K562 (cell line): ENCODE measurements at regions not wholly inside any gene's neighbourhood (a gene's known extent, or its start where the extent isn't known, plus 50 kb on each side); places are given as distances from the start of the nearest gene placed in this dataset.

ENCODE experiments used
- ATAC-seq: fragments of 200-7000 bp; cut with Tn5 transposase; 3 replicates; pipeline ENCODE4 v1.9.1; 2020; ENCODE audit warnings: moderate library complexity
- BruUV-seq: library from RNA; stranded (reverse); fragments of 400-500 nt; replicated peaks from 2 replicates; lab custom pipeline; 2021; lab: Mats Ljungman, UMichigan
- CTCF ChIA-PET: fragments of 300-600 bp; formaldehyde crosslinking; extraction: SDS; loops from one replicate; lab custom pipeline; 2021; ENCODE audit warnings: low intra/inter-chr PET ratio; lab: Yijun Ruan, JAX
- POLR2A ChIA-PET: fragments of 300-600, 350-650 bp; sonication (Branson Sonifier 250); formaldehyde crosslinking; extraction: SDS; loops from one replicate; lab custom pipeline; 2021; ENCODE audit warnings: antibody characterized with exemption, inconsistent platforms; lab: Yijun Ruan, JAX
- DNase-seq, 4 experiments: peaks; one replicate each; pipeline versions ENCODE4 v3.0.0 to v3.0.0-alpha.2; 2011 to 2018; ENCODE audit warnings: low spot score in 3 of 4, mixed read lengths in 3 of 4; ENCODE audit errors: extremely low read depth in 1 of 4
- FAIRE-seq: peaks from 2 replicates; lab custom pipeline; 2011; peaks lifted over from hg19 to GRCh38; lab: Jason Lieb, UNC
- H2AFZ ChIP-seq: 2 replicates; pipeline ENCODE4 v1.6.0; 2011; ENCODE audit warnings: low read depth, low read length, control low read depth, inconsistent platforms
- H3K27ac ChIP-seq: fragments of 200-600 bp; 3 replicates; pipeline ENCODE4 v1.8.0; 2011; ENCODE audit warnings: low read depth, mild to moderate bottlenecking, control low read depth, inconsistent platforms, low read length, moderate library complexity, mixed read lengths; ENCODE audit errors: extremely low read depth
- H3K27me3 ChIP-seq, 2 experiments: fragments of 300-600 bp in 1 of 2; 2 replicates in 1 of 2; 3 replicates in 1 of 2; pipeline versions ENCODE4 v1.6.0 to v1.8.0; 2011; ENCODE audit warnings: inconsistent platforms in 2 of 2, low read length in 2 of 2, mild to moderate bottlenecking in 1 of 2, mixed read lengths in 1 of 2, moderate library complexity in 1 of 2; ENCODE audit not compliant: control insufficient read depth in 2 of 2, insufficient read depth in 2 of 2
- H3K36me3 ChIP-seq: fragments of 300-600 bp; 3 replicates; pipeline ENCODE4 v1.8.0; 2011; ENCODE audit warnings: mild to moderate bottlenecking, low read length, inconsistent platforms; ENCODE audit not compliant: control insufficient read depth, insufficient read depth
- H3K4me1 ChIP-seq, 2 experiments: fragments of 200-600 bp in 1 of 2; replicated peaks in 1 of 2; 2 replicates in 1 of 2; 3 replicates in 1 of 2; pipeline versions ENCODE4 v1.5.1 to v1.8.0; 2011; ENCODE audit warnings: inconsistent platforms in 2 of 2, low read length in 2 of 2, mild to moderate bottlenecking in 1 of 2, mixed read lengths in 1 of 2, moderate library complexity in 1 of 2; ENCODE audit not compliant: control insufficient read depth in 2 of 2, insufficient read depth in 2 of 2
- H3K4me2 ChIP-seq: 2 replicates; pipeline ENCODE4 v1.6.1; 2011; ENCODE audit warnings: low read length, control low read depth, inconsistent platforms, mixed read lengths; ENCODE audit not compliant: insufficient read depth
- H3K4me3 ChIP-seq: fragments of 200-600 bp; sonication (generic), shearing (Covaris generic); 2 replicates; pipeline ENCODE4 v1.5.1; 2016; ENCODE audit warnings: control low read depth, inconsistent platforms
- H3K79me2 ChIP-seq: fragments of 200-600 bp; 3 replicates; pipeline ENCODE4 v1.8.0; 2011; ENCODE audit warnings: low read length, inconsistent platforms; ENCODE audit not compliant: control insufficient read depth, insufficient read depth
- H3K9ac ChIP-seq, 2 experiments: 2 replicates each; pipeline versions ENCODE4 v1.6.0 to v1.6.1; 2011; ENCODE audit warnings: low read depth in 2 of 2, low read length in 2 of 2, control low read depth in 1 of 2, inconsistent platforms in 1 of 2, mild to moderate bottlenecking in 1 of 2, mixed read lengths in 1 of 2; ENCODE audit not compliant: insufficient read depth in 1 of 2
- H3K9me1 ChIP-seq: one replicate; pipeline ENCODE4 v1.6.0; 2011; ENCODE audit warnings: inconsistent platforms, mild to moderate bottlenecking, low read length, moderate library complexity; ENCODE audit not compliant: control insufficient read depth, insufficient read depth
- H3K9me3 ChIP-seq: replicated peaks from 2 replicates; pipeline ENCODE4 v1.5.1; 2011; ENCODE audit warnings: low read depth, low read length, inconsistent platforms; ENCODE audit not compliant: control insufficient read depth, insufficient read depth
- H4K20me1 ChIP-seq: replicated peaks from 2 replicates; pipeline ENCODE4 v1.6.1; 2011; ENCODE audit warnings: low read length, inconsistent platforms, mixed read lengths; ENCODE audit not compliant: control insufficient read depth, insufficient read depth
- CTCF ChIP-seq, 3 experiments: IDR thresholded peaks in 2 of 3; conservative IDR thresholded peaks in 1 of 3; 2 replicates each; pipeline ENCODE4 v1.5.1; 2011 to 2012; ENCODE audit warnings: low read length in 3 of 3, mild to moderate bottlenecking in 3 of 3, control low read depth in 2 of 3, improper control_type of control experiment in 1 of 3, inconsistent platforms in 1 of 3, low read depth in 1 of 3, mixed read lengths in 1 of 3, moderate library complexity in 1 of 3; ENCODE audit not compliant: insufficient read depth in 2 of 3
- HMGN3 ChIP-seq: IDR thresholded peaks from 2 replicates; pipeline ENCODE4 v1.6.1; 2011; ENCODE audit warnings: borderline replicate concordance, low read depth, mild to moderate bottlenecking, mixed read lengths, low read length; ENCODE audit not compliant: insufficient read length; ENCODE audit errors: extremely low read depth
- WGBS: fragments of 100-300 bp; shearing (Covaris generic); methylation state at CpG from one replicate; pipeline ENCODE4 v1.1.6; 2016; ENCODE audit warnings: low coverage, mixed read lengths; ENCODE audit not compliant: insufficient coverage; ENCODE audit errors: missing lambda C conversion rate; 5-methylcytosine and 5-hydroxymethylcytosine counted together
- in situ Hi-C: fragments of 300-500 bp; cut with MboI; formaldehyde crosslinking; loops from 4 replicates; pipeline ENCODE4 v1.15.0; 2018; ENCODE audit warnings: inconsistent platforms, mixed read lengths
- intact Hi-C: fragments of 100-400 bp; cut with micrococcal nuclease; formaldehyde crosslinking; loops from 2 replicates; pipeline ENCODE4 v1.14.2; 2022

- H3K36me3 ChIP-seq: no peaks in the 10 kb centered on the region
- no peaks in the 10 kb centered on the region for H3K9me1 ChIP-seq
- DNase-seq (peak in 2 of 4 experiments; percentile 6 to 20), FAIRE-seq (no peak), ATAC-seq (peak; percentile 38; the same call in 2 of the 3 replicates)
- in situ Hi-C loops: no loop called here
- intact Hi-C loops: no loop called here
- no peaks in the 10 kb centered on the region for H3K79me2 ChIP-seq
- peaks cover 0 to 7% of the 10 kb centered on the region in 2 experiments; a peak in 1 of 5 replicates for H3K4me1 ChIP-seq
- 2% methylated on average over 26 of the region's 41 CpGs for WGBS
- TF ChIP-seq HMGN3: no peak
- TF ChIP-seq CTCF (IDR thresholded peaks at IDR 0.05 in 2 of 3, conservative IDR thresholded peaks at IDR 0.05 in 1 of 3; ENCODE audit: insufficient read depth in 2 of 3, low read depth in 1 of 3, low read length in 3 of 3): peak; percentile 17 to 33 (median 26); a peak in 3 of 6 replicates
- H3K4me2 ChIP-seq: no peak overlapping the region
- BruUV-seq: no TSS peak
- ChIA-PET POLR2A (interaction anchor here (0.6 to 1.1 kb wide), 2 partner anchors 13 to 544 kb away, joined by 4 read pairs; no protein-coding TSS in a partner anchor), CTCF (interaction anchor here (0.6 to 0.7 kb wide), 2 partner anchors 121 to 285 kb away, joined by 3 to 5 read pairs; no protein-coding TSS in a partner anchor)
- H3K9ac ChIP-seq: no peak overlapping the region
- H3K4me3 ChIP-seq: no peak overlapping the region
- H3K27me3 ChIP-seq: peaks cover 0 to 17% of the 10 kb centered on the region in 2 experiments; a peak in 2 of 5 replicates
- no peak overlapping the region for H2AFZ ChIP-seq
- H3K27ac ChIP-seq: no peak overlapping the region
- no peaks in the 10 kb centered on the region for H4K20me1 ChIP-seq
- H3K9me3 ChIP-seq: no peaks in the 10 kb centered on the region
Observed at GRCh38 chr10:8513155-8514147, 459.0 kb downstream of the GATA3 start.
